GM12878 (cell line): ENCODE measurements at regions not wholly inside any gene's neighbourhood (a gene's known extent, or its start where the extent isn't known, plus 50 kb on each side); places are given as distances from the start of the nearest gene placed in this dataset.

ENCODE experiments used
- ATAC-seq: fragments of 200-7000 bp; cut with Tn5 transposase; 3 replicates; pipeline ENCODE4 v1.9.1; 2020; ENCODE audit warnings: mild to moderate bottlenecking, moderate library complexity
- BruUV-seq: library from RNA; stranded (reverse); fragments of 400-500 nt; replicated peaks from 2 replicates; lab custom pipeline; 2021; lab: Mats Ljungman, UMichigan
- CTCF ChIA-PET: fragments of 300-600 bp; sonication (Branson Sonifier 250); formaldehyde crosslinking; extraction: SDS; loops from one replicate; lab custom pipeline; 2021; ENCODE audit warnings: inconsistent platforms; lab: Yijun Ruan, JAX
- POLR2A ChIA-PET: fragments of 350-600 bp; formaldehyde crosslinking; extraction: SDS; loops from one replicate; lab custom pipeline; 2021; ENCODE audit warnings: inconsistent platforms; lab: Charles Lee
- RAD21 ChIA-PET: fragments of 300-600 bp; sonication (Branson Sonifier 250); formaldehyde crosslinking; loops from one replicate; lab custom pipeline; 2023; ENCODE audit warnings: antibody characterized with exemption; ENCODE audit not compliant: unreplicated experiment; lab: Charles Lee
- SMC1A ChIA-PET: fragments of 300-600 bp; sonication (Branson Sonifier 250); formaldehyde crosslinking; loops from one replicate; lab custom pipeline; 2023; ENCODE audit not compliant: unreplicated experiment, uncharacterized antibody; lab: Charles Lee
- DNase-seq: peaks from one replicate; pipeline ENCODE4 v3.0.0-alpha.2; 2011; ENCODE audit warnings: low read depth, low spot score
- FAIRE-seq: peaks from 3 replicates; lab custom pipeline; 2011; peaks lifted over from hg19 to GRCh38; lab: Jason Lieb, UNC
- H2AFZ ChIP-seq: 2 replicates; pipeline ENCODE4 v1.6.0; 2011; ENCODE audit warnings: low read depth, low read length, control low read depth; ENCODE audit not compliant: control insufficient read depth
- H3K27ac ChIP-seq: 2 replicates; pipeline ENCODE4 v1.5.1; 2011; ENCODE audit warnings: control low read depth; ENCODE audit not compliant: control insufficient read depth, insufficient read depth
- H3K27me3 ChIP-seq, 2 experiments: replicated peaks in 1 of 2; 2 replicates each; pipeline versions ENCODE4 v1.6.0 to v1.6.1; 2011; ENCODE audit warnings: low read length in 1 of 2; ENCODE audit not compliant: control insufficient read depth in 2 of 2, insufficient read depth in 2 of 2
- H3K36me3 ChIP-seq, 2 experiments: 2 replicates each; pipeline ENCODE4 v1.5.1; 2011; ENCODE audit warnings: low read length in 1 of 2; ENCODE audit not compliant: control insufficient read depth in 2 of 2, insufficient read depth in 2 of 2
- H3K4me1 ChIP-seq: 2 replicates; pipeline ENCODE4 v1.6.1; 2011; ENCODE audit warnings: mild to moderate bottlenecking, low read length, moderate library complexity, mixed read lengths; ENCODE audit not compliant: control insufficient read depth, insufficient read depth
- H3K4me2 ChIP-seq: 2 replicates; pipeline ENCODE4 v1.6.0; 2011; ENCODE audit warnings: control low read depth; ENCODE audit not compliant: control insufficient read depth, insufficient read depth
- H3K4me3 ChIP-seq: fragments of 200-600 bp; sonication (generic); 2 replicates; pipeline ENCODE4 v1.5.1; 2016
- H3K79me2 ChIP-seq: 2 replicates; pipeline ENCODE4 v1.6.0; 2011; ENCODE audit warnings: low read length; ENCODE audit not compliant: control insufficient read depth, insufficient read depth
- H3K9ac ChIP-seq: 2 replicates; pipeline ENCODE4 v1.8.0; 2011; ENCODE audit warnings: low read length, control low read depth, mixed read lengths; ENCODE audit not compliant: control insufficient read depth, insufficient read depth
- H3K9me3 ChIP-seq: replicated peaks from 3 replicates; pipeline ENCODE4 v1.5.1; 2011; ENCODE audit warnings: mild to moderate bottlenecking, low read length; ENCODE audit not compliant: control insufficient read depth, insufficient read depth
- H4K20me1 ChIP-seq: 2 replicates; pipeline ENCODE4 v1.6.0; 2011; ENCODE audit not compliant: control insufficient read depth, insufficient read depth
- ATF7 ChIP-seq: fragments of 450-650 bp; IDR thresholded peaks from 2 replicates; pipeline ENCODE4 v1.6.1; 2016; ENCODE audit warnings: low read depth, mild to moderate bottlenecking
- BACH1 ChIP-seq: fragments of 450-650 bp; IDR thresholded peaks from 2 replicates; pipeline ENCODE4 v1.6.1; 2017; ENCODE audit warnings: mild to moderate bottlenecking, borderline replicate concordance
- BCL3 ChIP-seq: IDR thresholded peaks from 2 replicates; pipeline ENCODE4 v1.6.1; 2011; ENCODE audit warnings: borderline replicate concordance, low read depth, mild to moderate bottlenecking, moderate library complexity, low read length; ENCODE audit not compliant: insufficient read depth, poor library complexity, severe bottlenecking
- BCLAF1 ChIP-seq: fragments of 450-650 bp; IDR thresholded peaks from 2 replicates; pipeline ENCODE4 v1.6.1; 2017; ENCODE audit warnings: antibody characterized with exemption, mild to moderate bottlenecking, moderate library complexity
- BMI1 ChIP-seq: fragments of 450-650 bp; IDR thresholded peaks from 2 replicates; pipeline ENCODE4 v1.6.1; 2016; ENCODE audit warnings: mild to moderate bottlenecking, moderate library complexity, borderline replicate concordance
- CBX5 ChIP-seq: sonication (generic); IDR thresholded peaks from 2 replicates; pipeline ENCODE4 v1.6.1; 2016; ENCODE audit warnings: low read depth, moderate library complexity, mild to moderate bottlenecking, inconsistent platforms
- CHD2 ChIP-seq: IDR thresholded peaks from 2 replicates; pipeline ENCODE4 v1.6.1; 2011; ENCODE audit warnings: low read depth, low read length, improper control_type of control experiment, borderline replicate concordance
- IRF4 ChIP-seq: IDR thresholded peaks from 2 replicates; pipeline ENCODE4 v1.6.1; 2011; ENCODE audit warnings: low read depth, low read length
- JUND ChIP-seq: IDR thresholded peaks from 2 replicates; pipeline ENCODE4 v1.6.1; 2012; ENCODE audit warnings: low read depth, mild to moderate bottlenecking, low read length, improper control_type of control experiment, moderate library complexity
- POLR2A ChIP-seq: IDR thresholded peaks from 2 replicates; pipeline ENCODE4 v1.6.1; 2011; ENCODE audit warnings: low read depth, mild to moderate bottlenecking, low read length
- POLR2AphosphoS2 ChIP-seq: IDR thresholded peaks from 2 replicates; pipeline ENCODE4 v1.6.1; 2011; ENCODE audit warnings: low read depth, mild to moderate bottlenecking, low read length, improper control_type of control experiment, moderate library complexity
- RB1 ChIP-seq: fragments of 450-650 bp; formaldehyde crosslinking; IDR thresholded peaks from 2 replicates; pipeline ENCODE4 v1.6.1; 2017; ENCODE audit warnings: mild to moderate bottlenecking, borderline replicate concordance
- RELA ChIP-seq: fragments of 450-650 bp; IDR thresholded peaks from 2 replicates; pipeline ENCODE4 v1.8.0; 2014; ENCODE audit warnings: borderline replicate concordance; ENCODE audit not compliant: partially characterized antibody
- SIX5 ChIP-seq: IDR thresholded peaks from 2 replicates; pipeline ENCODE4 v1.6.1; 2011; ENCODE audit warnings: mild to moderate bottlenecking, low read depth, low read length, moderate library complexity; ENCODE audit not compliant: severe bottlenecking
- SMAD5 ChIP-seq: IDR thresholded peaks from 2 replicates; pipeline ENCODE4 v1.6.1; 2016; ENCODE audit warnings: antibody characterized with exemption, low read depth
- TBL1XR1 ChIP-seq: IDR thresholded peaks from 2 replicates; pipeline ENCODE4 v1.6.1; 2012; ENCODE audit warnings: low read depth, low read length, improper control_type of control experiment
- ZNF622 ChIP-seq: fragments of 450-650 bp; IDR thresholded peaks from 2 replicates; pipeline ENCODE4 v1.6.1; 2017; ENCODE audit warnings: mild to moderate bottlenecking, inconsistent platforms
- WGBS: methylation state at CpG from one replicate; pipeline ENCODE4 v1.1.6; 2016; ENCODE audit warnings: low lambda C conversion rate; ENCODE audit not compliant: insufficient replicate concordance, insufficient coverage; ENCODE audit errors: missing lambda C conversion rate; 5-methylcytosine and 5-hydroxymethylcytosine counted together
- in situ Hi-C: fragments of 300-500 bp; cut with MboI; formaldehyde crosslinking; loops from 9 replicates; pipeline ENCODE4 v1.14.3; 2018; ENCODE audit warnings: mixed read lengths
- intact Hi-C: fragments of 100-400 bp; cut with micrococcal nuclease; formaldehyde crosslinking; loops from one replicate; pipeline ENCODE4 v1.14.2; 2022; ENCODE audit not compliant: unreplicated experiment
- TF ChIP-seq, protein P1 (sequence below): fragments of 450-650 bp; IDR thresholded peaks from 2 replicates; pipeline ENCODE4 v1.6.1; 2018; ENCODE audit warnings: borderline replicate concordance, mild to moderate bottlenecking; ENCODE audit not compliant: partially characterized antibody

DNA sequence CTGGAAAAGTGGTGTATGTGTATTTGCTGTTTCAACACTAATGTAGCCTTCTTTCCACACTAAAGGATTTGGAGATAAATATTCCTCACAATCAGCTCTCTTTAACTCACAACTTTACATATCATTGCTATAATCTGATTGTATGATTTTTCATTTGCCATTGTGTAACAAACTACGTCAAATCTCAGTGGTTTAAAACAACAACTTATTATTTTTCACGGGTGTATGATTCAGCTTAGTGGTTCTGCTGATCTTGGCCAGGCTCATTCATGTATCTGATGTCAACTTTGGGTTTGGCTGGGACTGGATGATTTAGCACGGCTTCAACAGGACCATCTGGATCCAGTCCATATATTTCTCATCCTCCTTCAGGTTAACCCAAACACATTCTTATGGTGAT lies 55.4 kb upstream of the TMX4 start:
- RAD21 ChIA-PET = no interaction called here
- H3K4me1 ChIP-seq = no peaks in the 10 kb centered on the region
- H3K4me3 ChIP-seq = no peak overlapping the region
- FAIRE-seq (no peak), DNase-seq (no peak), ATAC-seq (no peak)
- H4K20me1 ChIP-seq = no peaks in the 10 kb centered on the region
- no peaks in the 10 kb centered on the region for H3K79me2 ChIP-seq
- H3K27me3 ChIP-seq = no peaks in the 10 kb centered on the region
- H3K4me2 ChIP-seq = no peak overlapping the region
- in situ Hi-C loops = no loop called here
- no peaks in the 10 kb centered on the region for H3K36me3 ChIP-seq
- intact Hi-C loops = loop anchor here (10.0 kb wide), 1 partner anchor 50 kb away; no protein-coding TSS in a partner anchor
- no peaks in the 10 kb centered on the region for H3K9me3 ChIP-seq
- TF ChIP-seq BACH1 = no peak
- TF ChIP-seq CBX5 = no peak
- TF ChIP-seq SMAD5 = no peak
- TF ChIP-seq BCL3 = no peak
- no peak for TF ChIP-seq ATF7
- no peak for TF ChIP-seq POLR2A
- TF ChIP-seq IRF4 = no peak
- no peak for TF ChIP-seq RB1
- TF ChIP-seq, protein P1, sequence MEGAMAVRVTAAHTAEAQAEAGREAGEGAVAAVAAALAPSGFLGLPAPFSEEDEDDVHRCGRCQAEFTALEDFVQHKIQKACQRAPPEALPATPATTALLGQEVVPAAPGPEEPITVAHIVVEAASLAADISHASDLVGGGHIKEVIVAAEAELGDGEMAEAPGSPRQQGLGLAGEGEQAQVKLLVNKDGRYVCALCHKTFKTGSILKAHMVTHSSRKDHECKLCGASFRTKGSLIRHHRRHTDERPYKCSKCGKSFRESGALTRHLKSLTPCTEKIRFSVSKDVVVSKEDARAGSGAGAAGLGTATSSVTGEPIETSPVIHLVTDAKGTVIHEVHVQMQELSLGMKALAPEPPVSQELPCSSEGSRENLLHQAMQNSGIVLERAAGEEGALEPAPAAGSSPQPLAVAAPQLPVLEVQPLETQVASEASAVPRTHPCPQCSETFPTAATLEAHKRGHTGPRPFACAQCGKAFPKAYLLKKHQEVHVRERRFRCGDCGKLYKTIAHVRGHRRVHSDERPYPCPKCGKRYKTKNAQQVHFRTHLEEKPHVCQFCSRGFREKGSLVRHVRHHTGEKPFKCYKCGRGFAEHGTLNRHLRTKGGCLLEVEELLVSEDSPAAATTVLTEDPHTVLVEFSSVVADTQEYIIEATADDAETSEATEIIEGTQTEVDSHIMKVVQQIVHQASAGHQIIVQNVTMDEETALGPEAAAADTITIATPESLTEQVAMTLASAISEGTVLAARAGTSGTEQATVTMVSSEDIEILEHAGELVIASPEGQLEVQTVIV = no peak
- TF ChIP-seq POLR2AphosphoS2 = no peak
- TF ChIP-seq BMI1 = no peak
- no peak for TF ChIP-seq RELA
- TF ChIP-seq CHD2 = no peak
- no peak for TF ChIP-seq ZNF622
- TF ChIP-seq SIX5 = no peak
- no peak for TF ChIP-seq BCLAF1
- no peak for TF ChIP-seq JUND
- TF ChIP-seq TBL1XR1 = no peak
- no TSS peak for BruUV-seq
- POLR2A ChIA-PET = no interaction called here
- WGBS = 4% methylated on average over 3 of the region's 3 CpGs
- H3K9ac ChIP-seq = no peak overlapping the region
- H3K27ac ChIP-seq = no peak overlapping the region
- H2AFZ ChIP-seq = no peak overlapping the region
- SMC1A ChIA-PET = interaction anchor here (1.0 kb wide), 1 partner anchor 8 kb away, joined by 3 read pairs; no protein-coding TSS in a partner anchor
- CTCF ChIA-PET = interaction anchor here (0.9 to 1.4 kb wide), 2 partner anchors 12 to 31 kb away, joined by 3 read pairs; no protein-coding TSS in a partner anchor
